CD4-positive, alpha-beta T cell treated with Interferon gamma for 1 hour (primary cell): ENCODE measurements at regions not wholly inside any gene's neighbourhood (a gene's known extent, or its start where the extent isn't known, plus 50 kb on each side); places are given as distances from the start of the nearest gene placed in this dataset.

Experiments used
- DNase-seq: peaks from one replicate; pipeline ENCODE4 v3.0.0-alpha.2; 2020

- no peak for DNase-seq
Observed at GRCh38 chr12:60391791-60392190, 796.0 kb downstream of the SLC16A7 start.

DNA sequence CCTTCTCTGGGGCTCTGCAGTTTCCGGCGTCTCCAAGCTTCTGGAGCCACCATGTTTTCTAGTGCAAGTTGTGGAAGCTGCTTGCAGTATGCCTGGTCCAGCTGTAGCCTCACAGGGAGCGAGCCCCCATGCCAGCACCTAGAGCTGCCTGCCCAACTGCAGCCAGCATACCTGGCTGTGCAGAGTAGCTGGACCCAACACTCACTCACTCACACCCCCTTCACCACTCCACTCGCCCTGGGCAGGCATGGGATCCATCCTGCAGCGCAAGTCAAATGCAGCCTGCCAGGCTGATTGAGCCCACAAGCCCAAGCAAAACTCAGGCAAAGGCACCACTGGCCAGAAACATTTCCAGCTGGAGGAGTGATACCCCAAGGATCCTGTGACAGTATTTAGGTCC, 797.3 kb downstream of the SLC16A7 start:
- no peak for DNase-seq

DNA sequence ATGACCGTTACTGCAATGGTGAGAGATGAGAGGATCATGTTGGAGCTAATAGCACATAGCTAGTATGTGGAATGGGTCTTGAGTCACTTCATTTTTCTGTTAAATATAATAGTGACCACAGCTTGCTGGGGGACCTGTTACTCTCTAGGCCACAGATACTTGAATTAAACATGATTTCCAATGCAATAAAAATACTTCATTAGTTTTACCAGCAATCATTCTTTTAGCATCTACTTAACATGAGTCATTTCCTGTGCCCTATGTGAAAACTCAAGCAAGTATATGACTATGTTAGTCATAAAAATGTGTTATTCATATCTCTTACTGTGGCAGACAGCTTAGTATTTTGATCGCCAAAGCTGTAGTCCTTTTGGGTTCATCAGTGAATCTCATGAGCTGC, 798.8 kb downstream of the SLC16A7 start:
- no peak for DNase-seq

DNA sequence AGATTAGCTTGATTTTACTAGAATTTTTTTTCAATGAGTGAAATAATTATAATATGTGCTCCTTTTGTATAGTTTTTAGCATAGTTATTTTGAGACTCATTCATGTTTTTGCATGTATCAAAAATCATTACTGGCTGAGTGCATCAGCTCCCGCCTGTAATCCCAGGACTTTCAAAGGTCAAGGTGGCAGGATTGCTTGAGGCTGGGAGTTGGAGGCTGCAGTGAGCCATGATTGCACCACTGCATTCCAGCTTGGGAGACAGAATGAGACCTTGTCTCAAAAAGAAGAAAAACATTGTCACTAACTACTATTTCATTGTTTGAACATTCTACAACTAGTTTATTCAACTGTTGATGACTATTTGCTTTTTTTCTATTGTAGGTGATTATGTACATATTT, 802.7 kb downstream of the SLC16A7 start:
- DNase-seq: no peak

DNA sequence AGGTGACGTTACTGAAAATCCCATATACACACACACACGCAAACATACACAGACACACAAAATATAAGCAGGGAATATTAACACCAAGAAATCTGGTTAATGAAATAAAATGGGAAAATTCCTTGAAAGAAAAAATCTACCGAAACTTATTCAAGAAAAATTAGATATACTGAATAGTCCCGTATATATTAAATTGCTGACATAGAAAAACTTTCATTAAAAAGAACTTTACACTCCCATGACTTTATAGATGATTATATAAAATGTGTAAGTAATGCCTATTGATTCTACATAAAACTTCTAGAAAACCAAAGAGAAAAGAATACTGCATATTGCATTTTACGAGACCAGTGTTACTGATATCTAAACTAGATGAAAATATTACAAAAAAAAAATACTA, 803.2 kb downstream of the SLC16A7 start:
- DNase-seq: no peak

GRCh38 chr12:60402996-60403395, 807.2 kb downstream of the SLC16A7 start:
- DNase-seq: no peak

- DNase-seq: no peak
Observed at GRCh38 chr12:60415351-60415750, 819.5 kb downstream of the SLC16A7 start.

GRCh38 chr12:60419986-60420385, 824.2 kb downstream of the SLC16A7 start:
- DNase-seq: no peak

- DNase-seq: no peak
Observed at GRCh38 chr12:60421741-60422140, 825.9 kb downstream of the SLC16A7 start.

DNA sequence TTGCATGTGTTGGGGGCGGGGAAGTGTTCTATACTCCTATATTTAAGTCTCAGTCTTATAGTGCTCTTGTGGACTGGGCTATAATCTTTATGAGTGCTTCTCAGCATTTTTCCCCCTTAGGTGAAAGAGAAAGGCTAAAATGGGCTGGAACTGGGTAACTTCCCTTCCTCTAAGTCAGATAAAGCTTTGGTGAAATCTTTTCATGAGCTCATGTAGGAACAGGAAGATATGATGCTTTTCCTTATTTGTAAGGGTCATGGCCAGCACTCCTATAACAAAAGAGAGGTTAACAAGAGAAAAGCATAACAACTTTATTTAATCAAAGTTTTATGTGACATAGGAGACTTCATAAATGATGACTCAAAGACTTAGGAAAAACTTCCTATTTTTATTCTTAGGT, 841.5 kb downstream of the SLC16A7 start:
- DNase-seq: no peak

DNA sequence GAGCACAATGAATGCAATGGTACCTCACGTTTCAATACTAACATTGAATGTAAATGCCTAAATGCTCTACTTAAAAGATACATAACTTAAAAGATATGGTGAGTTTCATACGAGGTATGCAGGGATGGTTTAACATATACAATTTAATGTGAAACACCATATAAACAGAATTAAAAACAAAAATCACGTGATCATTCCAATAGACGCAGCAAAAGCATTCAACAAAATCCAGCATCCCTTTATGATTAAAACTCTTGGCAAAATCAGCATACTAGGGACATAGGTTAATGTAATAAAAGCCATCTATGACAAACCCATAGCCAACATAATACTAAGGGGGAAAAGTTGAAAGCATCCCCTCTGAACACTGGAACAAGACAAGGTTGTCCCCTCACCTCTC, 845.7 kb downstream of the SLC16A7 start:
- no peak for DNase-seq

- DNase-seq: no peak
Observed at GRCh38 chr12:60451457-60451856, 855.6 kb downstream of the SLC16A7 start.

GRCh38 chr12:60465060-60465459, 869.2 kb downstream of the SLC16A7 start:
- no peak for DNase-seq

- DNase-seq: no peak
Observed at GRCh38 chr12:60468546-60468945, 872.7 kb downstream of the SLC16A7 start.

DNA sequence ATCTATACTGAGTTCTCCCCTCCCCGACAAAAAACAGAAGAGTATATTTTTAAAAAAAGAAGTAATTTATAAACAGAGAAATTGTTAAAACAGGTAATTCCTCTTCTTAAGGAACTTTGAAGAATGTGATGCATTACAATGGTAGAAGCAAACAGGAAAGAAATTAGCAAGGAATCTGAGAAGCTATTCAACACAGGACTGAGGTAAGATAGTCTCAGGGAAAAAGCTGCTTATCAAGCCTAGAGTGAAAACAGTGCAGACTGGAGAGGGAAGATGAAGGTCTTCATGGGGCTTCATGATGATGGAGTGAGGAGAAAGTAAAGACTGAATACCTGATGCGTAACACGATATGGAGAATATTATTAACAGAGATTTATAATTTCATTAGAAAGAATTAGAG, 880.0 kb downstream of the SLC16A7 start:
- DNase-seq: no peak

- no peak for DNase-seq
Observed at GRCh38 chr12:60487284-60487683, 891.5 kb downstream of the SLC16A7 start.

GRCh38 chr12:60489071-60489470, 893.2 kb downstream of the SLC16A7 start:
- no peak for DNase-seq

DNA sequence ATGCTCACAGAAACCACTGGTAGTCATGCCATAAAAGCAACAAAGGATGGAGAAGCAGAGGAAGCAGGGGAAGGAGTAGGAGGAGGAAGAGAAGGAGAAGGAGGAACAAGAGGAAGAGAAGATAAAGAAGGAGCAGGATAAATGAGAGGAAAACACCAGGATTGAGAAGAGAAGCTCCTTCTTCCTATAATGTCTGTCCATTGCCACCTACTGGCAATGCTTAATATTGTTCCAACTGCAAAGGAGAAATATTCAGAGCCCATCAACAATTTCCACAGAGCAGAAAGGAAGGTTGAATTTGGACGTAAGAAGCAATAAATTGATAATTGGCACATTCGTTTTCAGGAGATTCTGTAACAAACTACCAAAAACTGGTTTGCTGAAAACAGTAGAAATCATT, 898.4 kb downstream of the SLC16A7 start:
- DNase-seq: no peak

DNA sequence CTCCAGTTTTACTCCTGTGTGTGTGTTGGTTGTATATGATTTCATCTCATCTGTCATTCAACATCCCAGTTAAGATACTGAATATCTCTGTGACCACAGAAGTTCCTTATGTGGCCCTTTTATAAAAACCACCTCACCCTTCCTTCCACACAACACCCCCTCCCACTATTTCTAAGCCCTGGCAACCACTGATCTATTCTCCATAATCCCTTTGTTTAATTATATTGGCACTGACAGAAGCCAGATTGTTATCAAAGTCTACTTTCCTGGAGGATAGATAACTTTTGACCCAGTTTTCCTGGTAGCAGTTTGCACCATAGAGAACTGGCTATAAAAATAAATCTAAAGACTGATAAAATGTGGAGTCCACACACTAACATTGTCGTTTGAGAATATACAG, 902.8 kb downstream of the SLC16A7 start:
- no peak for DNase-seq

- no peak for DNase-seq
Observed at GRCh38 chr12:60501124-60501729, 905.4 kb downstream of the SLC16A7 start.

DNA sequence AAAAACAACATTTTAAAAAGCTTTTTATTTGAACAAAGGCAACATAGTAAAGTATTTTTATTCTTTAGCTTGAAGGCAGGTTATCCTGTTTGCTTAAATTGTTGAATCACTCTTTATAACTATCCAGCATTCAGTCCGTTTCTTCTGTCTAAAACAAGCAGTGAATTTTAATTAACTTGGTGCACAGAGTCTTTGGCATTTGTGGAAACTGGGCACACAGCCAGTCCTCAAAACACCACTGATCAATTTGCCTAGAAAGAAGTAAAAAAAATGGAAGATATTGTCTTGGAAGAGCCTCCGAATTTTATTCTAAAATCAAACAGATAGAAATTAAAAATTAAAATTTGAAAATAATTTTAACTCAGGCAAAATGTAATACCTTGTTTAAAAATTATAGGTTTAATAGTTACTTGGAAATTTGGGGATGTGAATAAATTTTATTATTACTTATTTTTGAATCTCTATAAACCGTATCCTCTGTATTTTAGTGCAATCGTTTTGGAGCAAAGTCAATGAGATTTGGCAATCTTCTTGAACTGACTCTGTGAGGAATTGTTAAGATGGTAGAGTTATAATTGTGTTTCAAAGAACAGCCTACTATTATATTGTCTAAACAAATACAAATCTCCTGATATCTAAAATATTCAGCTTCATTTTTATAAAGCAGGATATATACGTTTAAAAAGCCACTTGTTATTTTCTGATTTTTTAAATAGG, 927.0 kb downstream of the SLC16A7 start:
- DNase-seq: no peak

GRCh38 chr12:60529261-60529660, 933.4 kb downstream of the SLC16A7 start:
- DNase-seq: no peak

DNA sequence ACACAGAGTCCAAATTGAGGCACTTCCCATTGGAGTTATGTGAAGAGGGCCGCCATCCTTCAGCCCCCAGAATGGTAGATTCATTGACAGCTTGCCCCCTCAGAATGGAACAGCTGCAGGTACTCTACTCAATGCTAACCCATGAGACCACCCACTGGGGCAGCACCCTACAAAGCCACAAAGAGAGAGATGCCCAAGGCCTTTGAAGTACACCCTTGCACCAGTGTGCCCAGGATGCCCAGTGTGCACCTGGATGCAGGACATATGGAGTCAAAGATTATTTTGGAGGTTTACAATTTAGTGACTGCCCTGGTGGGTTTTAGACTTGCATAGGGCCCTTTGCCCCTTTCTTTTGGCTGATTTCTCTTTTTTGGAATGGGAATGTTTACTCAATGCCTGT, 933.9 kb downstream of the SLC16A7 start:
- no peak for DNase-seq

- no peak for DNase-seq
Observed at GRCh38 chr12:60535363-60535762, 939.5 kb downstream of the SLC16A7 start.

- DNase-seq: no peak
Observed at GRCh38 chr12:60539592-60539991, 943.8 kb downstream of the SLC16A7 start.
